Effector memory CD8-positive, alpha-beta T cell (primary cell): ENCODE measurements at regions not wholly inside any gene's neighbourhood (a gene's known extent, or its start where the extent isn't known, plus 50 kb on each side); places are given as distances from the start of the nearest gene placed in this dataset.

Experiments
- ATAC-seq: fragments of 150-1000 bp; cut with Tn5 transposase; replicated peaks from 2 replicates; pipeline ENCODE4 v1.10.0; 2021; ENCODE audit warnings: mild to moderate bottlenecking, moderate library complexity
- DNase-seq, 3 experiments: peaks; one replicate each; pipeline ENCODE4 v3.0.0; 2021
- H3K27ac Mint-ChIP-seq, 2 donors: one replicate each; pipeline ENCODE4 v1.8.0; 2022; ENCODE audit warnings: mild to moderate bottlenecking in 2 of 2, mixed read lengths in 2 of 2, moderate library complexity in 2 of 2
- H3K27me3 Mint-ChIP-seq, 2 donors: one replicate each; pipeline ENCODE4 v1.8.0; 2022; ENCODE audit warnings: mixed read lengths in 2 of 2
- H3K36me3 Mint-ChIP-seq: one replicate; pipeline ENCODE4 v1.8.0; 2022; ENCODE audit warnings: mild to moderate bottlenecking, moderate library complexity, mixed read lengths; ENCODE audit not compliant: insufficient read depth
- H3K4me1 Mint-ChIP-seq, 2 donors: one replicate each; pipeline ENCODE4 v1.8.0; 2022; ENCODE audit warnings: low read depth in 2 of 2, mixed read lengths in 2 of 2
- H3K4me3 Mint-ChIP-seq, 2 donors: one replicate each; pipeline ENCODE4 v1.8.0; 2022; ENCODE audit warnings: mild to moderate bottlenecking in 2 of 2, mixed read lengths in 2 of 2, moderate library complexity in 2 of 2
- H3K9me3 Mint-ChIP-seq, 2 donors: one replicate each; pipeline ENCODE4 v1.8.0; 2022; ENCODE audit warnings: mixed read lengths in 2 of 2

DNA sequence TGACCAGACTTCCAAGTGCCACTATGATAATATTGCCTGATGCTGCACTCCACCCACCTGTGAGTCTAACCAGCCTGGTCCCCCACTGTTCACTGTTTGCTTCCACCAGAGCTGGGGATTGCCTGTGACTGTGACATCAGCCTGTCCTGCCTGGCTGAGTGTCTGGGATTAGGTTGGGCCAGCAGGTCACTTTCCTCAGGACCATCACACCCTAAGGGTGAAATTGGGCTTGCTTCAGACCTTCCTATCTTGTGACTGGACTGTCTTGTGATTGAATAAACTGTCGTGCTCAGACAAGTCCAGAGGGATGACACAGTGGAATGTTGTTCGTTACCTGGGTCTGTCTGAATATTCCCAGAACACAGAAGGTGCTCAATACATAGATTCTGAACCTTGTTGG, 87.4 kb upstream of the HK2 start:
- peaks cover 50 to 96% of the 10 kb centered on the region in 2 donors for H3K27me3 Mint-ChIP-seq
- H3K9me3 Mint-ChIP-seq, result no peaks in the 10 kb centered on the region
- no peaks in the 10 kb centered on the region for H3K36me3 Mint-ChIP-seq
- ATAC-seq (no peak), DNase-seq (no peak)
- H3K4me1 Mint-ChIP-seq, result no peaks in the 10 kb centered on the region
- no peak overlapping the region for H3K4me3 Mint-ChIP-seq
- no peak overlapping the region for H3K27ac Mint-ChIP-seq

DNA sequence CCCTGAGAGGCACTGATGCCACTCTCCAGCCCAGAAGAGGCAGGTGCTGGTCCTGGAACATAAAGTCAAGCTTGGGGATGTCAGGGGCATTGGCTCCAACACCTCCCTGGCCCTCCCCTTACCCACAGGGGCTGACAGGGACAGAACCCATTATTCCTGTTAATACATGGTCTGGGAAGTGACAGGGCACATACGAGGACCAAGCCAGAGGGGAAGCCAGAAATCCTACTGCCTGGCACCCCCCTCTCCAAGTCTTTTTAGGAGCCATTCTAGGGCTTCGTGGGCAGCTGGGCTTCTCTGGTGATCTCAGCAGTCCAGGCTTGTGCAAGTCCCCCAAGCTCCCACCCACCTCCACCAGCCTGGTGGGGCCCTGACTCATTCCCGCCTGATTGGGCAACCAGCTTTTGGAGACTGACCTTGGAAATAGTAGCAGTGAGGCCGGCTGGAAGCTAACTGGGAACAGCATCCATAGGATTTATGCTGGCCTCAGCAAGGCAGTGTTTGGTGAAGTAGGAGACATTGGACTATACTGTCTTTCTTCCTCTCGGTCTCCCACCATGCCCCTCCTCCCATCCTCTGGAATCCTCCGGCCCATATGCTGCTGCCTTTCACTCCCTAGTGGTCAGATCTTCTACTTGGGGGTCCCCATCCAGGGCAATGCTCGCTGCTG, 86.4 kb upstream of the HK2 start:
- ATAC-seq (no peak), DNase-seq (no peak)
- Mint-ChIP-seq H3K4me3 (no peak overlapping the region), H3K27ac (no peak overlapping the region), H3K4me1 (no peaks in the 10 kb centered on the region), H3K9me3 (no peaks in the 10 kb centered on the region), H3K36me3 (no peaks in the 10 kb centered on the region), H3K27me3 (peaks cover 42 to 97% of the 10 kb centered on the region in 2 donors)

DNA sequence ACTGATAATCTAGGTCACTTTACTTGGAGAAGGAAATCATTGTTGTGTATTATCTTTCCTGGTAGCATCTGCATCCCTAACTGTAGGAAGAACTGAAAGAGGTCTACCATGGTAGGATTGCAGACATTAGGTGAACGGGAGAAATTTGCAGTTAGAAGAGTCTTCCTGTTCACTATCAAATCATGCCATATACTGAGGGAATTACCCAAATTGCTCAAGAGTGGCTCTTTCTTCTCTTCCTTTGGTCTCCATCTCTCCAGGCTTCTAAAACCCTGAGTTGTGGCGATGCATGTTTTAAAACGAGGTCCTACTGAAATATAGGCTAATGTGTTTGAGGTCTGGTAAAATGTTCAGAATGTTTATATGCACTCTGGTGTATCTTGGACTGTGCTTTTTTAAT, 85.3 kb upstream of the HK2 start:
- no peaks in the 10 kb centered on the region for H3K4me1 Mint-ChIP-seq
- peaks cover 44 to 88% of the 10 kb centered on the region in 2 donors for H3K27me3 Mint-ChIP-seq
- DNase-seq (no peak), ATAC-seq (no peak)
- H3K4me3 Mint-ChIP-seq, result no peak overlapping the region
- no peak overlapping the region for H3K27ac Mint-ChIP-seq
- H3K9me3 Mint-ChIP-seq, result no peaks in the 10 kb centered on the region
- no peaks in the 10 kb centered on the region for H3K36me3 Mint-ChIP-seq

DNA sequence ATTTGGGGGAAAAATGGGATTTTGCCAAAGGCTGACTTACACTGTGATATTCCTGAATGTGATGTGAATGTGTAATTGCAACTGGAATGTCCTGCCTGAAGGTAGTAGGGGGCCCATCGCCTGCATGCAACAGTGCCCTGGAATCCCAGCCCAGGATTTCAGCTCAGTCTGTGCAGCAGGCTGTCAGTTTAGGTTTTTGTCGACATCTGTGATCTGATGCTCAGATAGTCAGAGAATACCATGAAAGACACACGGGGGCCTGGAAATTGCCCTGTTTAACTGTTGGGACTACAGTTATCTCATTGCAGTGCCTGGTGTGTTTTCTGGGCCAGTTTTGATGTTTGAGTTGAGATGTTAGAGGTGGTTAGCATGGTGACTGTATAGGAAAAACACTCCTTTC, 84.5 kb upstream of the HK2 start:
- Mint-ChIP-seq H3K4me3 (no peak overlapping the region), H3K4me1 (no peaks in the 10 kb centered on the region), H3K9me3 (no peaks in the 10 kb centered on the region), H3K27ac (no peak overlapping the region), H3K27me3 (peaks cover 44 to 82% of the 10 kb centered on the region in 2 donors), H3K36me3 (no peaks in the 10 kb centered on the region)
- ATAC-seq (no peak), DNase-seq (no peak)

DNA sequence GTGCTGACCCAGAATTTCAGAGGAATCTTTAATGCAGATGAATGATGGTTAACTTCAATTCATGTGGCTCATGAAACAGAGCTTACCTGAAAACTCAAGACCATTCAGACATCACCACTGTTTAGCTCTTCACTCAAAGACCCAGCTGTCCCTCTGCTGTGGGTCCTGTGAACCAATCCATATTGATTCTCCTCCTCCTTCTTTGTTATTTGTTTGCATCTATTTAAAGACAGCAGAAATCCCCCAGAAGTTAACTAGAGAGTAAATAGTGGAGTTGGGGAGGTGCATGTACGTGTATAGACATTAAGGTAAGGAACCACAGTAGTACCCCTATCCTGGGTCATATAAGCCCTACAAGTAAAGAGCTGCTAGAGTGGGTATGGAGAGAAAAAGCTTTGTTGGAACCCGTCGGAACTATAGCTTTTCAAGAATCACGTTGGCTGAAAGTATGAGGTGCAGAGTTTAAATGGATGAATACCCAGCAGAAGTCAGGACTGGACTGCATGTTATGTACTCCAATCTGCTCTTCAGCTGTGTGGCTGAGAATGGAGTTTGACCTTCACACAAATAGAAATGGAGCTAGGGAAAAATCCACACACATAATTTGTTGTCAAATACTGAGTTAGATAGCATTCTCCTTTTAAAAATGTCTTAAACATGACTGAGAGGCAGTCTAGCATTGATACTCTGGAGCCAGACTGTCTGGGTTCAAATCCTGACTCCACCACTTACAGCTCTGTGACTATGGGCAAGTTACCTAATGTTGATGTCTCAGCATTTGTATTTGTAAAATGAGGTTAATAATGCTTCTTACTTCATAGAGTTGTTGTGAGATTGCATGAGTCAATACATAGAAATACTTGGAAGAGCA, 81.7 kb upstream of the HK2 start:
- no peak for DNase-seq
- Mint-ChIP-seq H3K9me3 (peaks cover 3 to 7% of the 10 kb centered on the region in 2 donors), H3K36me3 (no peaks in the 10 kb centered on the region), H3K4me1 (no peaks in the 10 kb centered on the region), H3K27ac (no peak overlapping the region), H3K4me3 (no peak overlapping the region), H3K27me3 (peaks cover 50 to 55% of the 10 kb centered on the region in 2 donors)
- ATAC-seq, result no peak

DNA sequence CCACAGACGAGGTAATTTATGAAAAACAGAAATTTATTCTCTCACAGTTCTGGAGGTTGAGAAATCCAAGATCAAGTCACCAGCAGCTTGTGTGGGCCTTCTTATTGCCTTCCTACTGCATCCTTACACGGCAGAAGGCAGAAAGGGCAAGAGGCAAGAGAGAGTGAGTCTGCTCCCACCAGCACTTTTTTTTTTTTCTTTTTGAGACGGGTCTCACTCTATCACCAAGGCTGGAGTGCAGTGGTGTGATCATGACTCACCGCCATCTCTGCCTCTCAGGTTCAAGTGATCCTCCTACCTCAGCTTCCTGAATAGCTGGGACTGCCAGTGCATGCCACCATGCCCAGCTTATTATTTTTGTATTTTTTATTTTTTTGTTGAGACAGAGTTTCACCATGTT, 78.5 kb upstream of the HK2 start:
- DNase-seq (no peak), ATAC-seq (no peak)
- Mint-ChIP-seq H3K36me3 (no peaks in the 10 kb centered on the region), H3K27me3 (peaks cover 24 to 31% of the 10 kb centered on the region in 2 donors), H3K27ac (no peak overlapping the region), H3K9me3 (peaks cover 3 to 7% of the 10 kb centered on the region in 2 donors), H3K4me3 (no peak overlapping the region), H3K4me1 (no peaks in the 10 kb centered on the region)

DNA sequence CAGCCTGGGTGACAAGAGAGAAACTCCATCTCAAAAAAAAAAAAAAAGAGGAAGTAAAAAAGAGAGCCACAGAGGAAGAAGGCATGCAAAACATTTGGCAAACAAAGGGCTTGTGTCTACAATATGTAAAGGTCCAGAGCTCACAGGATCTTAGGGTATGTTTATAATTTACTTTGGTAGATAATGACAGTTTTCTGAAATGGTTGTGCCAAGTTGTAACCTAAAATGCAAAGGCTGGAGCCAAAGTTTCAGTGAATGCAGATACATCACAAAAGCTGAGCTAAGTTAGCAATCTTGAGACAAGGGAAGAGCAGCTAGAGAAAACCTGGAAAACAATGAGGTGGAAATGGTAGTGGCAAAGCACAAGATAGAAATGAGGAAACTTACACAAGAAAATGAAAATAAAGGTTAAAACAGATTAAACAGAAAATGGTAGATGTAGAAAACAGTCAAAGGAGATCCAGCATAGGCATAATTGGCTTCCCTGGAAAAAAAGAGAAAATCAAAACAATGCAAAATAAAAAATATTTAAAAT, 77.5 kb upstream of the HK2 start:
- H3K4me3 Mint-ChIP-seq, result no peak overlapping the region
- H3K27ac Mint-ChIP-seq, result no peak overlapping the region
- H3K4me1 Mint-ChIP-seq, result no peaks in the 10 kb centered on the region
- no peak for ATAC-seq
- H3K27me3 Mint-ChIP-seq, result peaks cover 16 to 21% of the 10 kb centered on the region in 2 donors
- H3K9me3 Mint-ChIP-seq, result peaks cover 3 to 7% of the 10 kb centered on the region in 2 donors
- no peaks in the 10 kb centered on the region for H3K36me3 Mint-ChIP-seq
- DNase-seq, result no peak

DNA sequence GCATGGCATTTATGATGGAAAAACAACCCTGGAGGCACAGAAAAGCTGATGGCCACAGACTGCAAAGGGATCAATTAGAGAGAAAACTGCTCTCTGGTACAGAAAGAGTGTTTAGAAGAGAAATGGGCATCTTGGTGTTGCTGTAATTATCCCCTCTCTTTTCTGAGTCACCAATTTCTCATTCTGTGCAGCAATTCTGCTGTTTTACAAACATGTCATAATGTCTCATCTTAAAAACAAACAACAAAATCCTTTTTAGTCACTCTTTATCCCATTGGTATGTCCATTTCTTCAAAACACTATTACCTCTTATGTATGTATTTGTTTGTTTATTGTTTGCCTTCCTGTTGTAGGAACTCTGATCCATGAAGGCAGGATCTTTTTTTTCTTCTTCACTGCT, 73.9 kb upstream of the HK2 start:
- ATAC-seq (no peak), DNase-seq (no peak)
- H3K4me1 Mint-ChIP-seq, result peaks cover 0 to 7% of the 10 kb centered on the region in 2 donors
- no peak overlapping the region for H3K4me3 Mint-ChIP-seq
- peaks cover 3% of the 10 kb centered on the region for H3K36me3 Mint-ChIP-seq
- H3K9me3 Mint-ChIP-seq, result peaks cover 3 to 7% of the 10 kb centered on the region in 2 donors
- no peak overlapping the region for H3K27ac Mint-ChIP-seq
- peaks cover 26% of the 10 kb centered on the region in 2 donors for H3K27me3 Mint-ChIP-seq

DNA sequence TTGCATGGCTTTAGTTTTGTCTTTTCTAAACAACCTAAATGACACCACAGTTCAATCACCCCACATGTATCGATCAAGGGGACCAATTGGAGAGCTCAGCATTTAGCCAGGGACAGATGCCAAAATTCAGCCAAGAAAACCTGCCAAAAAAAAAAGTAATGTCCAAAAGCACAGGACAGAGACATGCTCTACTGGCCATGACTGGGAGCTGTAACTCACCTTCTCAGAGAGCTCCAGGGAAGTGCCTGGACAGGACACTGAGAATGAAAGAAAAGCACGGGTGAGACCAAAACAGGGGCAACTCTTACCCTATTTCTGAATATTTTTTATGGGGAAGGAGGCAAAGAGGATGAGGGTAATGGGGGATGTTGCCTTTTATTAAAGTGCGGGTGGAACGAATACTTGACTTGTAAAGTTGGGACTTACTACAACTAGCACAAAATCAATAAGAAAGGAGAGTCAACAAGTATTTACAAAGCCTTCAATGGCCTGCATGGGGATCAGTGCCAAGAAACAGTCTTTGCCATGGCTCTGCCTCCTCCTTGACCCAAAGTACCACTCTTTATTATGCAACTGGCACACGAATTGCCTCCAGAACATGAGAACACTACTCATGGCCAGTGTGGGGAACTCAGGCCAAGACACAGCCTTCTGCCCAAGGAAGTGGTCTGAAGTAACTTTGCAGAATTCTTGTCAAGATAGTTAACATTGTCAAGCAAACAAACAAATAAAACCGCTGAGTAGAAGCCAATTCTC, 72.9 kb upstream of the HK2 start:
- peaks cover 3% of the 10 kb centered on the region for H3K36me3 Mint-ChIP-seq
- ATAC-seq (no peak), DNase-seq (no peak)
- H3K9me3 Mint-ChIP-seq, result peaks cover 3 to 7% of the 10 kb centered on the region in 2 donors
- peaks cover 26% of the 10 kb centered on the region in 2 donors for H3K27me3 Mint-ChIP-seq
- no peak overlapping the region for H3K4me3 Mint-ChIP-seq
- H3K4me1 Mint-ChIP-seq, result peaks cover 0 to 7% of the 10 kb centered on the region in 2 donors
- H3K27ac Mint-ChIP-seq, result no peak overlapping the region

DNA sequence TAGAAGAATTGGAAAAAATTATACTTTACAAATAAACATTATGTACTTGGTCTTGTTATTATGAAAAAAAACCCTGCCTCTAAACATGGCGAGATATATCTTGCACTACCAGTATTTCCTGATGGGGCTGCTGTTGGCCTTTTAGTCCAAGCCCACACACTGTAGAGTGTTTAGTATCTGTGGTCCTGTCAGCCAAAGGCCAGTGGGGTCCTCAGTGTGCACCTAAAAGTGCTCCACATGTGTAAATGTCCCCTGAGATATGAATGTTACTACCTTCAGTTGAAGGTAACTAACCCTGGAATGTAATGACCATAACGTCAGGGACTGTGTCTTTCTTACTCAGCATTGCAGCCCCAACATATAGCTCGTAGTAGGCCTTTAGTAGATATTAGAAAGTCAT, 71.1 kb upstream of the HK2 start:
- no peak for ATAC-seq

DNA sequence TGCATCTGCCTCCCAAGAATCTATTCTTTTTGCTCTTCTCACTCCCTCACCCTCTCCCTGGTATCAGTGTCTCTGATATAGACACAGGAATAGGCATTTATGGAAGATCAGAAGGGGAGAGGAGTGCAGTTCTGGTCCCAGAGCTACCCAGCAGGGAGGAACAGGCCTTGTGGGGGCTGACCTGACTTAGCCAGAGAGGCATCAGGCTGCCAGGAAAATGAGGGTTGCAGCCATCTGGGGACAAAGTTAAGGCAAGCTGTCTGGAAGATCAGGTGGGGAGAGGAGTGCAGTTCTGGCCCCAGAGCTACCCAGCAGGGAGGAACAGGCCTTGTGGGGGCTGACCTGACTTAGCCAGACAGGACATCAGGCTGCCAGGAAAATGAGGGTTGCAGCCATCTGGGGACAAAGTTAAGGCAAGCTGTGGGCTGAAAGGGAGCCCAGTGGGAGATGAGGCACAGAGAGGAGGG, 69.9 kb upstream of the HK2 start:
- H3K4me1 Mint-ChIP-seq, result peaks cover 0 to 7% of the 10 kb centered on the region in 2 donors
- ATAC-seq, result no peak
- peaks cover 3% of the 10 kb centered on the region for H3K36me3 Mint-ChIP-seq

More for the DNA sequence above, 71.1 kb upstream of the HK2 start:
- no peak overlapping the region for H3K27ac Mint-ChIP-seq
- no peak overlapping the region for H3K4me3 Mint-ChIP-seq
- DNase-seq, result no peak
- H3K4me1 Mint-ChIP-seq, result peaks cover 0 to 7% of the 10 kb centered on the region in 2 donors
- peaks cover 3% of the 10 kb centered on the region for H3K36me3 Mint-ChIP-seq
- no peaks in the 10 kb centered on the region for H3K9me3 Mint-ChIP-seq
- peaks cover 28 to 35% of the 10 kb centered on the region in 2 donors for H3K27me3 Mint-ChIP-seq

DNA sequence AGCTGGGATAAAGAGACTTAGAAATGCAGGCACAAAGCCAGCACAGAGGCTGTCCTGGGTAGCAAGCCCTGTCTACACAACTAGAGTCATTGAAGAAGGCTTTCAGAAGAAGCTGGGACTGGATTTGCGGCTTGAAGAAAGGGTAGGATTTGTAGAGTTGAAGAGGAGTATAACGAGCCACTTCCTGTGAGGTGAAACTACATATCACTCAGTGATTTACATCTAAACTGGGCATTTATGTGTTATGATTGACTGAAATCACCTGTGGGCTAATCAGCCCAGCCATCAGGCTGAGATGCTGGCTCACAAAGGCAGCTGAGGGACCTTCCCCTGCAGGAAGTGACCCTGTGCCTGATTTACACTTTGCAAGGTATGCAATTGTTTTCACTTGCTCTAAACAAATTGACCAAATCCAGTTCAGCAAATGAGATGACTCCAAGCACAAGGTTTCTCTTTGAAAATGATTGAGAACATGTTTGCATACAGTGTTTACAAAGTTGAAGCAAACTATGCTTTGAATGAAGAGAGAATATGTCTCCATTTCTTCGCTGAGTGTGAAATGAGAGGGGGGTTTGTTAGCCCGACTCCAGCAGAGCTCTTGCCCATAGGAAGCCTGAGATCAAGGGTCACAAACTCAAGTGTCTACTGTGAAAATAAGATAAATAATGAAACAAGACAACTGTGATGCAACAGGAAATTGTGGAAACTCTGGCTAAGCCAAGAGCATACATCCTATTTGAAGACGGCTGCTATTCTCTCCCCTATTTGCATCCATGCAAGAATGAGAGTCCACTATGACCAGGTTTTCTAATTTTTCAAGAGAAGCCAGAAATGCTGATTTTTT, 69.3 kb upstream of the HK2 start:
- peaks cover 3% of the 10 kb centered on the region for H3K36me3 Mint-ChIP-seq
- ATAC-seq (no peak), DNase-seq (no peak)
- H3K4me3 Mint-ChIP-seq, result no peak overlapping the region
- peaks cover 35 to 50% of the 10 kb centered on the region in 2 donors for H3K27me3 Mint-ChIP-seq
- H3K9me3 Mint-ChIP-seq, result no peaks in the 10 kb centered on the region
- no peak overlapping the region for H3K27ac Mint-ChIP-seq
- H3K4me1 Mint-ChIP-seq, result peaks cover 0 to 7% of the 10 kb centered on the region in 2 donors

More for the DNA sequence above, 69.9 kb upstream of the HK2 start:
- peak overlapping the region in 1 of 2 donors; percentile 9 for H3K27ac Mint-ChIP-seq
- DNase-seq, result no peak
- H3K4me3 Mint-ChIP-seq, result no peak overlapping the region
- H3K27me3 Mint-ChIP-seq, result peaks cover 30 to 44% of the 10 kb centered on the region in 2 donors
- no peaks in the 10 kb centered on the region for H3K9me3 Mint-ChIP-seq
